ENCODE measurements at regions not wholly inside any gene's neighbourhood (a gene's known extent, or its start where the extent isn't known, plus 50 kb on each side); places are given as distances from the start of the nearest gene placed in this dataset.

DNA sequence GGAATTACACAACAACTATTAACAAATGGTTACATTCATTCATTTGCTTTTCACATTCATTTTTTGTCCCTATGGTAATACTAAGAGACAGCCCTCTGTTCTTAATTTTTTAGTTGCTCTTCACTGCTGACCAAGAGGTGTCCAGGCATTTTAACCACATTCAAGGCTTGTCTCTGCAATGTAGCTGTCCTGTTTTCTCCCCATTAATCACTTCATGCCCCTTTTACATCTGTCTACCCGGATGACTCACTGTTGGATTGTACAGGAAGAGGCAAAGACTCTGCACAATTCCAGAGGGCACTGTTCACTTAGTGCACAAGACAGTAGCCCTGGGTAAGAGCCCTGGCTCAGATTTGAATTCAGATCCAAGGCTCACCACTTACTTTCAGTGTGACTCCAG lies 168.5 kb downstream of the NOC3L start:
- TF ChIP-seq, protein P1, sequence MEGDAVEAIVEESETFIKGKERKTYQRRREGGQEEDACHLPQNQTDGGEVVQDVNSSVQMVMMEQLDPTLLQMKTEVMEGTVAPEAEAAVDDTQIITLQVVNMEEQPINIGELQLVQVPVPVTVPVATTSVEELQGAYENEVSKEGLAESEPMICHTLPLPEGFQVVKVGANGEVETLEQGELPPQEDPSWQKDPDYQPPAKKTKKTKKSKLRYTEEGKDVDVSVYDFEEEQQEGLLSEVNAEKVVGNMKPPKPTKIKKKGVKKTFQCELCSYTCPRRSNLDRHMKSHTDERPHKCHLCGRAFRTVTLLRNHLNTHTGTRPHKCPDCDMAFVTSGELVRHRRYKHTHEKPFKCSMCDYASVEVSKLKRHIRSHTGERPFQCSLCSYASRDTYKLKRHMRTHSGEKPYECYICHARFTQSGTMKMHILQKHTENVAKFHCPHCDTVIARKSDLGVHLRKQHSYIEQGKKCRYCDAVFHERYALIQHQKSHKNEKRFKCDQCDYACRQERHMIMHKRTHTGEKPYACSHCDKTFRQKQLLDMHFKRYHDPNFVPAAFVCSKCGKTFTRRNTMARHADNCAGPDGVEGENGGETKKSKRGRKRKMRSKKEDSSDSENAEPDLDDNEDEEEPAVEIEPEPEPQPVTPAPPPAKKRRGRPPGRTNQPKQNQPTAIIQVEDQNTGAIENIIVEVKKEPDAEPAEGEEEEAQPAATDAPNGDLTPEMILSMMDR (IDR thresholded peaks at IDR 0.05 in 2 of 3, conservative IDR thresholded peaks at IDR 0.05 in 1 of 3; ENCODE audit: borderline replicate concordance in 1 of 3, insufficient read depth in 1 of 3, low read depth in 2 of 3, low read length in 2 of 3) = no peak
- no peak for TF ChIP-seq POLR2A (IDR thresholded peaks at IDR 0.05; ENCODE audit: borderline replicate concordance, extremely low read depth, insufficient read depth, insufficient read length)
- TF ChIP-seq YY1 (IDR thresholded peaks at IDR 0.05; ENCODE audit: extremely low read depth, insufficient replicate concordance, low read depth, low read length) = no peak
- TF ChIP-seq, protein P2, sequence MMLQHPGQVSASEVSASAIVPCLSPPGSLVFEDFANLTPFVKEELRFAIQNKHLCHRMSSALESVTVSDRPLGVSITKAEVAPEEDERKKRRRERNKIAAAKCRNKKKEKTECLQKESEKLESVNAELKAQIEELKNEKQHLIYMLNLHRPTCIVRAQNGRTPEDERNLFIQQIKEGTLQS (IDR thresholded peaks at IDR 0.05) = no peak
- TF ChIP-seq JUND (IDR thresholded peaks at IDR 0.05) = peak; percentile 32; the same call in 1 of the 2 replicates
- TF ChIP-seq POLR2AphosphoS5 (IDR thresholded peaks at IDR 0.05; ENCODE audit: low read depth, low read length) = no peak
